CD4-positive, alpha-beta T cell treated with Interleukin-1 beta for 1 hour (primary cell): ENCODE measurements at regions not wholly inside any gene's neighbourhood (a gene's known extent, or its start where the extent isn't known, plus 50 kb on each side); places are given as distances from the start of the nearest gene placed in this dataset.

ENCODE experiments used
- DNase-seq, 2 donors: peaks; one replicate each; pipeline ENCODE4 v3.0.0-alpha.2; 2020 to 2022

GRCh38 chr10:107232013-107232412, 67.5 kb upstream of the SORCS1 start:
- DNase-seq = no peak

GRCh38 chr10:107230887-107231286, 66.4 kb upstream of the SORCS1 start:
- DNase-seq = no peak

GRCh38 chr10:107215681-107216080, 51.2 kb upstream of the SORCS1 start:
- DNase-seq = no peak
